Ammon's horn (tissue), 1 donor: ENCODE measurements at regions not wholly inside any gene's neighbourhood (a gene's known extent, or its start where the extent isn't known, plus 50 kb on each side); places are given as distances from the start of the nearest gene placed in this dataset.
"Not testable (repeated sequence)": the region's sequence is repeated elsewhere in the genome, so short reads cannot be mapped to it uniquely, and the experiment has no call there.

Source experiments
- DNase-seq: peaks from one replicate; pipeline ENCODE4 v3.0.0-alpha.2; 2016; ENCODE audit warnings: low spot score

DNA sequence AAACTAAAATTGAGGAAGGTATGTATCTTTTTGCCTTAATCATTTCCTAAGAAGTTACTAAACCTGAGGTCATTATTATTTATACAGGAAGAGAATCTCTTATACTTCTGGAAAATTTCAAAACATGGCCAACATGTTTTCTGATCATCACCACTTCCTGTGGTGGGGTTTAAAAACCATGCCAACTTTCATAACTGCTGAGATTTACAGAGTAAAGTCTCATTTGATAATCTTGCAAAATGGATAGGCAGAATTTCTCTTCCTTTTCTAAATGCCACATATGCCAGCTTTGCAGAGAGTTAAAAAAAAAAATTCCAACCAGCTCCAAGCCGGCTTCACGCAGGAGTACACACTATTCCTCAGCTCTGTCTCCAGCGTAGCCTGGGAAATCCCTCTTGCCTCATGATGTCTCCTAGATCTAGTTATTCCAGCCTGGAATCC, 124.3 kb upstream of the SPRED1 start:
- peak; percentile 45 for DNase-seq

DNA sequence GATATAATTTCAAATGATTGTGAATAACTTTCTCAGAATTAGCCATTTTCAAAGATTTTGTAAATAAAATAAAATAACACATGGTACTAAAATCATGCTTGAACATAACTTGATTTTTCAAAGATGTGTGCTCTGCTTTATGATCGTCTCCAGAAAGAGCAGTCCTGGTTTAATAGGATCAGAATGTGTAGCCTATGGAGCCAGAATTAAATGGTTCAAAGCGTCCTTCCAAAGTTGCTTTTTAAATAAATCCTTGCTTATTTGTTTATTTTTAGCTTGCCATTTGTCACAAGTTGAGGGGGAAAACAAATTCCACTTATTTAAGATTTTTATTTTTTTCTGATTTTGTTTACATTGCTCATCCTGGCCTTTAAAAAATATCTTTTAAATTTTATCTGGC, 123.7 kb upstream of the SPRED1 start:
- DNase-seq, result no peak

DNA sequence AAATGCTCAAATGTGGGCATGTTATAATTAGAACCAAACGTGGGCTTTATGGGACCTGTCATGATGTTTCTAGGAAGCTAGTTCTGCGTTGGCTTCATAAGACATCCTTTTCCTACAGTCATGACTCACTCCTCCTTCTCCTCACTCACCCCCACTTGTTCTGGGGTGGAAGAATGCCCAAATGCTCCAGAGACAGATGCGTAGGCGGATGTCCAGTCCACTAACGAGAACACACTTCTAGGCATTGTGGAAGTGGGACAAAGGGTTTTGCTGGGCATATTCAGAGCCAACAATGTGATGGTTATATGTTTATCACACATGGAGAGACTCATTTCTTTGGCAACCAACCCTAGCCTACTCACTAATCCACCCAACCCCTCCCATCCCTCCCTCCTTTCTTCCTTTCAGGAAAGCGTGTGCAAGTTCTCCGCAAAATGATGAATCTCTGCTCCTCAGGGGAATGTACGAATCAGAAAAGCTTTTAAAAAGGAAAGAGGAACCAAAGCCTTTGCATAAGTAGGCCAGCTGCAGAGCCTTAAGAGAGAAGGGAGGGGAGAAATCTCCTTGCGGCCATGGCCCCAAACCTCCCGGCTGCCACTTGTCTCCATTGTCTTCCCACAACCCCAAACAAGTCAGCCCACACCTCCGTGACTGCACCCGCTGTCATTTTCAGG, 123.0 kb upstream of the SPRED1 start:
- peak; percentile 88 for DNase-seq

DNA sequence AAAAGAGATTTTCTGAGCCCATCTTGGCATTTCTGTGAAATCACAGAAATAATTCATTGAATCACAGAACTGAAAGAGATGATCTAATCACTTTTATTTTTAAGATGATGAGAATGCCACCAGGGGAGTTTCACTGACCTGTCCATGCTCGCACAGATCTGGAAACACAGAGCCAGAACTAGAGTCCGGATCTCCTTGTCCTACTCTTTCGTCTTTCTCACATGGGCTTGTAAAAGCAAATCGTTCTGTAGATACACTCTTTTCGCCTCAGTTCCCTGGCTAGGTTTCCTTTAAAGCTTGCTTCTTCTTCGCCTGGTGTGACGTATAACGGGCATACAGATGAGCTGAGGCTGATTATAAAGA, 122.5 kb upstream of the SPRED1 start:
- peak; percentile 28 for DNase-seq

DNA sequence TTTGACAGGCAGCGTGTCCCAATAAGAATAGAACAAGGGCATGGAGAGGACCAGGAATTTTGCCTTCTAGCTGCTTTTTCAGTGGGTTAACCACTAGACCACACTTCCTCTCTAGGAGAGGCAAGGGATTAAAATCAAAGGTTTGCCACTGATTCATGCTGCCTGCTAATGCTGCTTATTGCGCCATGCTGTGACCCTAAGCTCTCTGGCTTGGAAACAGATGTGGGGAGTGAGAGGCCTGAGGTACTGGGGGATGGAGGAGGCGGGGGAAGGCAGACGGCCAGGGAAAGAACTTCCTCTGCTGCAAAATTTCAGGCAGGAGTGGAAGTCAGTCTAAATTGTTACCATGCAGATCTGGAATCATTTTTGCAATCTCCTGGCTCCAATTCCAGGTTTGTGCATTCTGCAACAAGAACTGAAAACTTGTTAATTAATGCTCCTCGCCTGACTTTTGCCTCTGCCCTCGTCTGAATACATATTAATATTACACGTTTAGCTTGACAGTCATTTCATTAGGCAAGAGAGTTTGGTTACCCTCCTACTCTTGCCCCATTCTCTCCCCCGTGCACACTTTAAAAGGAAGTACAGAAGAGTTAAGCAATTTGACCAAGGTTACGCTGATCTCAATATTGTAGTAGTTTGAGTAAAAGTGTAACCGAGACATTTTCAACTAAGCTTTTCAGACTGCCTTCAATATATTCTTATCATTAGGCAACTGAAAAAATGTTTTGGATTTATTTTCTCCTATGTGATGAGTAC, 121.7 kb upstream of the SPRED1 start:
- DNase-seq, result peak; percentile 86

DNA sequence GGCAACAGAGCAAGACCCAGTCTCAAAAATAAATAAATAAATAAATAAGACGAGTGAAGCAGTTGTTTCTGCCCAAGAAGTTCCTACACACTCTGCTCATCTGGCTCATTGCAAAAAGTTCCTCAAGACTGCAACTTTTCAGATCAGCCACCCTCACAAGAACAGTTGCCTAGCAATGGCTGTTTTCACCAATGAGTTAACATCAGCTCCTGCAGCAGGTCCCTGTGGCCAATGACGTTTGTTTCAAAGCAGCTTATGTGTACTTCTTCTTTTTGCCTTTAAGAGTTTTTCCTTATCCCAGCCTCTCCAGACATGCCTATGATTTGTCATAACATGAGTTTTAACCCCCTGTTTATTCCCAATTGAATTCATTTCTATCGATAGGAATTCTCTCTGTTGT, 118.4 kb upstream of the SPRED1 start:
- peak; percentile 43 for DNase-seq

DNA sequence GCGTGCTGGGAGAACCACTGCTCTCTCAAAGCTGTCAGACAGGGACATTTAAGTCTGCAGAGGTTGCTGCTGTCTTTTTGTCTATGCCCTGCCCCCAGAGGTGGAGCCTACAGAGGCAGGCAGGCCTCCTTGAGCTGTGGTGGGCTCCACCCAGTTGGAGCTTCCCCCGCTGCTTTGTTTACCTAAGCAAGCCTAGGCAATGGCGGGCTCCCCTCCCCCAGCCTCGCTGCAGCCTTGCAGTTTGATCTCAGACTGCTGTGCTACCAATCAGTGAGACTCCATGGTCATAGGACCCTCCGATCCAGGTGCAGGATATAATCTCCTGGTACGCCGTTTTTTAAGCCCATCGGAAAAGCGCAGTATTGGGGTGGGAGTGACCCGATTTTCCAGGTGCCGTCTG, 110.4 kb upstream of the SPRED1 start:
- not testable (repeated sequence) for DNase-seq

DNA sequence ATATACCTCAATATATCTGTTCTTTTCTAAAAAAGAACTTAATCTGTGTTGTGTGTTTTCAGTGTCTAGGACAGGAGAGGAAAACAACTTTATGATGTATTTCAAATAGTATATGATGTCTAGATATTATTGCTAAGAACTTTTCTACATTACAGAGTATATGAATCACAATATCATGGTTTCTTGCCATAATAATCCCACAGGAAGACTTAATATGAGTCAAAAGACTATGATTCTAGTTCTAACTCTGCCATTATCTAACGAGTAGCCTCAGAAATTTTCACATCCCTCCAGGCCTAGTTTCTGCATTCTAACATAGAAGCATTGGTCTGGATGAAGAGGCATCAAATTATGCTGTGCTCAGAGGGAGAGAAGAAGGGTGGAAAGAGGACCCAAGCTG, 107.7 kb upstream of the SPRED1 start:
- DNase-seq, result no peak

DNA sequence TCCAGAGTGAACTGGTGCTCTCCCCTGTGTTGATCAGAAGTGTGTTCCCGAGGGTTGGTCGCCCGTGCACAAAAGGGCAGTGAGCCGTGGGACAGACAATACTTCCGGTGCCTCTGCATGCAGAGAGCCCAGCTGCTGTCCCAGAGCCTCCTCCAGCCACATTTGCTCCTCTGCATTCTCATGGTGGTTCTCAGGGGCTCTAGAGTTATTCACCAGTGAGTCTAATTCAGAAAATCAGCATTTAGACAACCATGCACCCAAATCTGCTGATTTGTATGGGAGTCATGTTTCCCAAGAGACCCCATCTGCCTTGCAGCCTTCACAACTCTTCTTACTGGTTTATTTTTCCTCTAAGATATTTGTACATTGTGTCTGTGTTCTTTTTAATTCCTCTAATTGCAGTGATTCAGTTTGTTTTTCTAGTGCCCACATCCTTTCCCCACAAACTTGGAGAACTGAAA, 107.0 kb upstream of the SPRED1 start:
- DNase-seq, result peak; percentile 40

DNA sequence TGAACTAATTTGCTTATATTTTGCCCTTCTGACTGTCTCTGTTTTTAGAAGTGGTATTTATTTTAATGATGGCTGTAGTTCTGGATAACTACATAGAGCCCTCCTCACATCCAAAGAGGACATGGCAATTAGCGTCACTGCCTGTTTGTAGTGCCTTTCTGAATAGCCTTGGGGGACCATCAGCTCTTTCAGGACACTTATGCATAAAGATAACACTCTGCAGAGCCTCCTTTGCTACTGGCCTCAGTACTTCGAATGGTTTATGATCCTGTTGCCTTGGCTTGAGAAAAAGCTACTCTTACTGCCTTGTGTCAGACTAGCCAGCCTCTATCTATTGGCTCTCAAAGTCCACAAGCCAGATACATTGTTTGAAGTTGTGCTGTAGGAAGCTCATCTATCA, 105.4 kb upstream of the SPRED1 start:
- no peak for DNase-seq

DNA sequence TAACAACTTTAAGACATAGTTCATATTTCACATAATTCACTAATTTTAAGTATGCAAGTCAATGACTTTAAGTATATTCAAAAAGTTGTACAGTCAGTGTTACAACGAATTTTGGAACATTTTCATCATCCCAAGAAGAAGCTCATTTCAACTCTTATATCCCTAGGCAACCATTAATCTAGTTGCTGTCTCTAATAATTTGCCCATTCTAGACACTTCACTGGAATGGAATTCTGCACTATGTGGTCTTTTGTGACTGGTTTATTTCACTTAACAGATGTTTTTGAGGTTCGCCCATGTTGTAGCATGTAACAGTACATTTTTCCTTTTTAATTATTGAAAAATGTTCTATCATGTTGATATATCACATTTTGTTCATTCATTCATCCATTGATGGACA, 104.2 kb upstream of the SPRED1 start:
- DNase-seq, result no peak

DNA sequence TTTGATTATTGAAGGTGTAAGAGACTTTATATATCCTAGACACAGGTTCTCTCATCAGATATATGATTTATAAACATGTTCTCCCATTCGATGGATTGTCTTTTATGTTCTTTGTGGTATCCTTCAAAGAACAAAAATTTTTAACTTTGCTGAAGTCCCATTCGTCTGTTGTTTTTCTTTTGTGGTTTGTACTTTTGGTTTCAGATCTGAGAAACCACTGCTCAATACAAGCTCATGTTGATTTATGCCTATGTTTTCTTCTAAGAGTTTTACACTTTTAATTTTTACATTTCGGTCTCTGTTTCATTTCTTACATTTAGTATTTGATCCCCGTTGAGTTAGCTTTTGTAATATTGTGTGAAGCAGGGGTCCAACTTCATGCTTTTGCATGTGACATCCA, 103.3 kb upstream of the SPRED1 start:
- no peak for DNase-seq

DNA sequence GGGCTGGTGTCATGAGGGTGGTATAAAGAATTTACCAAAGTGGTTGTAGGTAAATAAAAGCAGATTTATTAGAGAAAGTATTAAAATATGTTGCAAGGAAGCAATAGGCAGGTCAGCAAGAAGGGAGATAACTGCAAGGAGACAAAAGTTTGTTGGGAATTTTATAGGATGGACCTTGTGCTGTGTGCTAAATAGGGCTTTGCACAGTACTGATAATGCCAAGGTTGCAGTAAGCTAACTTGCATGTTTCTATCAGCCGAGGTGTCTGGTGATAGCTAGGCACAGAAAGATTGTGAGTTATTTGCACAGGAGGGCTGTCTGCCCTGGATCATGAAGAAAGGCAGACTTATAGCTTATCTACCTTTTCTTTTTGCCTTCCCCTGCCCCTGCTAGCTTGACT, 102.5 kb upstream of the SPRED1 start:
- no peak for DNase-seq

DNA sequence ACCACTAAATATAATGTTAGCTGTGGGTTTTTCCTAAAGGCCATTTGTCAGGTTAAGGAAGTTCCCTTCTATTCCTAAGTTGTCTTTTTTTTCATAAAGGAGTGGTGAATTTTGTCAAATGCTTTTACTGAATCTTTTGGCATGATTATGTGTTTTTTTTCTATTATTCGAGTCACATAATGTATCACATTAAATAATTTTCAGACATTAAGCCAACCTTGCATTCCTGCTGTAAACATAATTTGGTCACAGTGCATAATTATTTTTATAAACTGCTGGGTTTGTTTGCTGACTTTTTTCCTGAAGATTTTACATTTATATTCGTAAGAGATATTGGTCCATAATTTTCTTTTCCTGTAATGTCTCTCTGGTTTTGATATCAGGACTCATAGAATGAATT, 101.8 kb upstream of the SPRED1 start:
- DNase-seq, result no peak

DNA sequence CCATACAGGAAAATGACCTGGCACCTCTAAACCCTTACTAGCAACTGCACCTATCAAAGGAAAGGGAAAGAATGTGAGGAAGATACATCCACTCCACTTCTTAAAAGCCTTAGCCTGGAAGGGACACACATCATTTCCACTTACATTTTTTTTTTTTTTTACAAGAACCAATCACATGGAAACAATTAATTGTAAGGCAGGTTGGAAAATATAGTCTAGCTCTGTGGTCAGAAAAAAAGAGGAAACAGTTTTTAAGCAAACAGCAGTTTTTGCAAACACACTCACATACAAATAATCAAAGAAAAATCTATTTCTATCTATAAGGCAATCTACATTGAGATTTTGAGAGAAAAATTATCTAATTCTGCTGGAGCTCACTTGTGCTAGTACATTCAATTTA, 98.9 kb upstream of the SPRED1 start:
- no peak for DNase-seq

DNA sequence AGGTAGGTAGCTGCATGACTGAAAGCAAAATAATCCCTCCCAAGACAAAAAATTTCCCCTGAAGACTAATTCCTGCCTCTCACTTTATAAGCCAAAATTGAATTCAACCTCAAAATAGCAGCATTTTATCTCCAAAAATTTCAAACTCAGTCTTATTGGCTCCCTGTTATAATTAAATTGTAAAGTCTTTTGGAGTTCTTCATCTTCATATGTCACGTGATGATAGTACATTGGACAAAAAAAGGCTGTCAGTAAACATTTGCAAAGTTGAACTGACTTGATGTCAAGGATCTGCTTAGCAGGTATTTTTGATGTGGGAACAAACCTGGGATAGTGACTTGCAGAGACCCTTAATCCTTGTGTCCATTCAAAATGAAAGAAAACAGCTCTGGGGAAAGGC, 98.4 kb upstream of the SPRED1 start:
- DNase-seq, result no peak

DNA sequence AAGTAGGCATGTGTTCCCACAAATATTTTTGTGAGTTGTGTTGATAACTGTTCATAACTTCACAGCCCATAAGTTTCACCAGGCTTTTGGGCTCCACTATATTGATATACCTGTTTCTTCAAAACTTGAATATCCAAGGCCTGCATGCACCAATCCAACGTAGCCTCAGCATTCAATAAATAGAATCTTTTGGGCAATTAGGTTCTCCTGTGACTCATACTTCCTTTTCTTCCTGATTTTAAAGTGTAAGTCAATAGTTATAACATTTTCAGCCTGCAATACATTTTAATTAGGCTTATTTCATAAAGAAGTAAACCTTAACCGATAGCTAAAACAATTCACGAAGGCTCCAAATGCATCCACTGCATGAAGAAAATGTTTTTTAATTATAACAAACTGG, 97.8 kb upstream of the SPRED1 start:
- no peak for DNase-seq

DNA sequence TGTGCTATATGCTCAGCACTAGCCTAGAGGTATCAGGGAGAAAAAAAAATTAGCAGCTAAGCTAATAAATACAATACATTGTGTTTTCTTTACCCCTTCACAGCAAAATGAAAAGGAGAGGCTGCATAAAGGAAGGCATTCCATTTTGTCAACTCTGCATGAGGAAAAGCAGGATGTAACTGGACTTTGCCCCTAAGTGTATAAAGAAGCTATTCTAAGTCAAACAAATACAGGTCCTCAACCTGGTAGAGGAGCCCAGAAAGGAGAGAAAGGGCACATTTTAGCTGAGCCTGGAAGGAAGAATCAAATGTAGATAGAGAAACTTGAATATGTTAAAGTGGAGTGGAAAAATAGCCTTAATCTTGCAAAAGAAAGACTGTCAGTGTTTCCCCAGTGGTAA, 89.0 kb upstream of the SPRED1 start:
- DNase-seq, result no peak

DNA sequence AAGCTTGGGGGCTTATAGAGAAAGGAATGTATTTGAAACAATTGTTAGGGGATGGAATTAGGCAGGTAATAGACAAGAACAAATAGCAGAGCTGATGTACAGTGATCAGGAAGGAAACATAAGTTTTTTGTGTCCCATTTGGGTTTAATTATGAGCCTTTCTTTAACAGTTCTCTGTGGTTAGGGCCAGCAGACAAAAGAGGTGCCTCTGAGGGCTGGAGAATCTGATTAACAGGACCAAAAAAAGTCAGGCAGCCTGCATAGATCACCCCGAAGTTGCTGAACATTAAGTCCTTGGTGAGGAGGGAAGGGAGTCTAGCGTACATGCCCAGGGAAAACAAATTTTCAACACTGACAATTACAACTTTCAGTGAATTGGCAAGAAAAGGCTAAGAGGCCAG, 88.6 kb upstream of the SPRED1 start:
- no peak for DNase-seq

DNA sequence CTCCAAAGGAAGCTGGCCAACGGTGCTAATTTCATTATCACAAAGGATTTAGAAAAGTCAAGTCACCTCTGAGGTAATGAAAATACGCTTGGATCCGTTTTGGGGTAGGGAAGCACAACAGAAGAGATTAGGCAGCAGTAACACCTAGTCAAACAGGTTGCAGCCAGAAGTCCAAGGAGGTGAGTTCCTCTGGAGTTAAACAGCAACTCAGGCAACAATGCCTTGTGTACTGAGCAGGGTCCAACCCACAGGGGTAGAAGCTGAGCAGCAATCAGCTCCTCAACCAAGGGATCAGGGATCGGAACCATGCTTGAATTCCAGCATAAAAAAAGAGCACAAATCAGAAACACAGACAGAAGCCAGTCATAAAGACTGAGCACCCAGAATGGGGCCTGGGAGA, 88.1 kb upstream of the SPRED1 start:
- no peak for DNase-seq

DNA sequence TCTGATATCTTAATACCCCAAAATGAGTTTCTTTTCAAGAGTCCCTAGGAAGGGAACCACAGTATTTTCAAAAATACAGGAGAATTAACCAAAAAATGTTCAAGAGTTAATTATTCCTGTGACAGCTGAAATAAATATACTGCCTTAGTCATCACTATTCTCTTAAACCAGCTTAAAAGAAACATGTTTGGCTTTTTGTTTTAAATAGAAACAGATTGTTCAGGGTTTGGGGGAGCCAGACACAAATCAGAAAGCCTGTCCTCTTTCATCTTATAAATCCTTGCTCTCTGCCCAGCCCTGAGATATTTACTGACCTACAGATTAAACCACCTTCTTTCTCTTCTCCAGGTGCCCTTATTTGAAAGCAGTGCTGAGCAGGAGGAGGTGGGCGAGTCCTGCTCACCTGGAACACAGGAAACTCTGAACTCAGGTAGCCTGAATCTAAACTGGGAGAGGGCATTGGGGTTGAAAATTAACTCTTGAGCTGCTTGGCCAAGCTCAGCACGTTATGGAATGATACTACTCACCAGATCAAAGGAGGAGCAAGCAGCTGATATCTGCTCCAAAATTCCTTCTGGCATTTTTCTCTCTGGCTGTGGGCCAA, 84.1 kb upstream of the SPRED1 start:
- DNase-seq, result no peak

DNA sequence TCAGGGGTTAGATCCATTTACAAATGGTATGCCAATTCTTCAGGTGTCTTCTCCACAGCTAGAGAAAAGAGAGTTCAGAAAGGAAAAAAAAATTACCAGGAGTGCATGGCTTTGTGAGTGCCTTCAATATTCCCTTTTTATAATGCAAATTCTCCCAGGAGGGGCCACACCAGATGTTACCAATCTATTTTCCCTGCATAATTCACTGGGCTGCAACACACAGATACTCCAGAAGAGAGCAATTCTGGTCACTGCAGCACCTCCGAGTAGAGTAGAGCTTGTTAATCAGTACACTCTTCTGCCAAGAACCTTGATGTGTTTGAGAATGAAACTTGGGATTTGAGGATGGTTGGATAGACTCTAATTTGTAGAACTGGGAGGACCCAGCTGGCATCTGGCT, 80.7 kb upstream of the SPRED1 start:
- no peak for DNase-seq

DNA sequence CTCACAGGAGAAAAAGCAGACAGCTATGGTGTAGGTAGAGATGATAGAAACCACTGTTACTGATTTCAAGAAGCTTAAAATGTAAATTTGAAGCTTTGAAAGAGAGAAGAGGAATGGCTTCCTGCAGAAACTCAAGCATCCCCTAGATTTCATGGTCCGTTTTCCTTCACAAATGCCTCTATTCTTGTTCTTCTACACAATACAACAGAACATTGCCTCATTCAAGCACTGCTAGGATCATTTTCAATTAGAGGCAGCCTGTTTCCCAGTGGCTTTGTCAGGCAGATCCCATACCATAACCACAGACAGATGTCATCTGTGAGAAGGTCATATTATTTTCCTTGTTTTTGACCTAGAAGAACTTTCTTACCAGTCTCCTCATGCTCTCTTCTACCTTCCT, 77.9 kb upstream of the SPRED1 start:
- peak; percentile 38 for DNase-seq
